ENCODE measurements at regions not wholly inside any gene's neighbourhood (a gene's known extent, or its start where the extent isn't known, plus 50 kb on each side); places are given as distances from the start of the nearest gene placed in this dataset.
A peak's percentile ranks its signal among the peaks of the same experiment; 100 is the strongest.
"Not testable (repeated sequence)": the region's sequence is repeated elsewhere in the genome, so short reads cannot be mapped to it uniquely, and the experiment has no call there.

DNA sequence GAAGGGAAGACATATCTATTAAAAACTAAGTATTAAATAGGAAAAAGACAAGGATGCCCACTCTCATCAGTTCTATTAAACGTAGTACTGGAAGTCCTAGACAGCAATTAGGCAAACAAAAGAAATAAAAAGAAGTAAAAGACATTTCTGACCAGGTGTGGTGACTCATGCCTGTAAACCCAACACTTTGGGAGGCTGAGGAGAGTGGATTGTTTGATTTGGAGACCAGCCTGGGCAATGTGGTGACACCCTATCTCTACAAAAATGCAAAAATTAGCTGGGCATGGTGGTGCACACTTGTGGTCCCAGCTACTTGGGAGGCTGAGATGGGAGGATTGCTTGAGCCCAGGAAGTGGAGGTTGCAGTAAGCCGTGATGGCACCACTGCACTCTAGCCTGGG lies 1071.8 kb downstream of the FAT4 start:
- DNase-seq: no peak

DNA sequence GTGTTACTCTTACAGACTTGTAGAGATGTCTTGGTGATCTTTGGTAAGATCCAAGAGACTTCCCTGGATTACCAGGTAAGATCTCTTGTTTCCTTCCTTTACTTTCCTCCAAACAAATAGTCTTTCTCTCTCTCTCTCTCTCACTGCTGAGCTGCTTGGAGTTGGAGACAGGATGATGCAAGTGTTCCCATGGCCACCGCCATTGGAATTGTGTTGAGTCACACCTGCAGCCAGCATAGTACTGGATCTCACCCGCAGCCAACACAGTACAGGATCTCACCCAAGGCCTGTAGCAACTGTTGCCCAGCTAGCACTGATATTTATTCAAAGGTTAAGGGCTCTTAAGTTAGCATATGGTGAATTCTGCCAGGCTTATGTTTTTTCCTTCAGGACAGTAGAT lies 1080.9 kb downstream of the FAT4 start:
- DNase-seq: no peak

DNA sequence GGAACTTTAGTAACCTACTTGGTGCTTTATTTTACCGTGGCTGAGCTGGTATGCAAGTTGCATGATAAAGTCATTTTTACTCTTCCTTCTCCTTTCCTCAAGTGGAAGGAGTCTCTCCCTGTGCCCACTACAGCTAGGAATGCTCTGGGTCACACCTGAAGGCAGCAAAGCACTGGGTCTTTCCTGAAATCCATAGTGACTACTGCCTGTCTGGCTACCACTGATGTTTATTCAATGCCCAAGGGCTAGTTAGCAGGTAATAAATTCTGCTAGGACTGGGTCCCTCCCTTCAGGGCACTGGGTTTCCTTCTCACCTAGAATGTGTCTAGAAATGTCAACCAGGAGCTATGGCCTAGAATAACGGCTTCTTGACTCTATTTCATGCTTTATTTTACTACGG lies 1081.4 kb downstream of the FAT4 start:
- DNase-seq: no peak

GRCh38 chr4:126396703-126397102 lies 1081.9 kb downstream of the FAT4 start:
- peak; percentile 1 for DNase-seq

DNA sequence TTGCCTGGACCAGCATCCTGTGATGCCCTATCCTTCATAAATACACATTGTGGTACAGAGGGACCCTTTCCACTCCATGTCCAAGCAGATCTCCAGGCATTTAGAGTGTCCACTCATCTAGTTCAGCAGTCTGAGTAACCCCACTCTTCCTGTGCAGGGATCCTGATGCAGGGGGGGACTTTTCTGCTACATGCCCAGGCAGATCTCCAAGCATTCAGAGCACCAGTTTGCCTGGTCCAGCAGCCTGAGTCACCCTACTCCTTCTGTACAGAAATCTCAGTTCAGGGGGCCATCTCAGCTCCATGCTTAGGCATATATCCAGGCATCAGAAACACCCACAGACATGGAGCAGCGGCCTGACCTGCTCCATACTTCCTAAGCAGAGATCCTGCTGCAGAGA lies 1089.8 kb downstream of the FAT4 start:
- no peak for DNase-seq

DNA sequence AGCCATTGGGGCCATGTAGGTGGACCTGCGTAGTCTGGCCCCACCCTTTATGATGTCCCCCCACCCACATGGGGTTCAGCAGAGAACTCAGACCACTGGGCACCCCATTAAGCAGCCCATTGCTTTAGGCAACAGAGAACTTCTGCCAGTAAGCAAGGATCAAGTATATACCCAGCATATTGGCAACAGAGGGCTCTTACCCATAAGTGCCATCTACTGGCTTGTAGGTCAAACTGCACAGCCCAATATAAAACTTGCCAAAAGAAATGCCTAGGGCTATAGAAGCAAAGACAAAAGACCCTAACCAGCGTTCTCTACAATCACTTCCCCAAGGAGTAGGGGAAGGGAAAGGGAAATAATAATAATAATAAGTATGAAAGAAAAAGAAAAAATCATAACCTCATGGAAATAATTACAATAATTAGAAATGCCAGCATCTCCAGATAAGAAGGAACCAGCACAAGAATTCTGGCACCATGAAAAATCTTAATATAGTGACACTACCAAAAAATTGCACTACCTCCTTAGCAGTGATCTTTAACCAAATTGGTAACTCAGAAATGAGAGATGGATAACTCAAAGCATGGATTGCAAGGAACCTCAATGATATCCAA lies 1090.7 kb downstream of the FAT4 start:
- peak; percentile 13 for DNase-seq

DNA sequence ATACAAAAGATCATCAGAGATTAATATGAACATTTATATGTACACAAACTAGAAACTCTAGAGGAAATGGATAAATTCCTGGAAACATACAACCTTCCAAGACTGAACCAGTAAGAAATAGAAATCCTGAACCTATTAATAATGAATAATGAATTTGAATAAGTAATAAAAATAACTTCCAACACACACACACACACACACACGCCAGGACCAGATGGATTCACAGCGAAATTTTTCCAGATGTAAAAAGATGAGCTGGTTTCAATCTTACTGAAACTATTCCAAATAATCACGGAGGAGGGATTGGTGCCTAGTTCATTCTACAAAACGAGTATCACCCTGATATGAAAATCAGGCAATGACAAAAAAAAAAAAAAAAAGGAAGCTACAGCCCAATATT lies 1095.0 kb downstream of the FAT4 start:
- DNase-seq: no peak

DNA sequence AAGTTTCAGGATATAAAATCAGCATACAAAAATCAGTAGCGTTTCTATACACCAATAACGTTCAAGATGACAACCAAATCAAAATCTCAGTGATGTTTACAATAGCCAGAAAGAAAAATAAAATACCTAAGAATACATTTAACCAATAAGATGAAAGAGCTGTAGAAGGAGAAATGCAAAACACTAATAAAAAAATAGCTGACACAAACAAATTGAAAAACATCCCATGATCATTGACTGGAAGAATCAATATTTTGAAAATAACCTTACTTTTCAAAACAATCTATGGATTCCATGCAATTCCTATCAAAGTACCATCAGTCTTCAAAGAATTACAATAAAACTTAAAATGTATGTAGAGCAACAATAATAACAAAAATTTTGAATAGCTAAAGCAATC lies 1096.3 kb downstream of the FAT4 start:
- DNase-seq: no peak

DNA sequence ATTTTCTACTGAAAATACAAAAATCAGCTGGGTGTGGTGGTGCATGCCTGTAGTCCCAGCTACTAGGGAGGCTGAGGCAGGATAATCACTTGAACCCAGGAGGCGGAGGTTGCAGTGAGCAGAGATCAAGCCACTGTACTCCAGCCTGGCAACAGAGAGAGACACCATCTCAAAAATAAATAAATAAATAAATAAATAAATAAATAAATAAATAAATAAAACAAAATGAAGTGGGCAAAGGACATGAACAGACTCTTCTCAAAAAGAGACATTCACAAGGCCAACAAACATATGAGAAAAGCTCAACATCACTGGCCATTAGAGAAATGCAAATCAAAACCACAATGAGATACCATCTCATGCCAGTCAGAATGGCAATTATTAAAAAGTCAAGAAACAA lies 1097.6 kb downstream of the FAT4 start:
- DNase-seq: not testable (repeated sequence)

DNA sequence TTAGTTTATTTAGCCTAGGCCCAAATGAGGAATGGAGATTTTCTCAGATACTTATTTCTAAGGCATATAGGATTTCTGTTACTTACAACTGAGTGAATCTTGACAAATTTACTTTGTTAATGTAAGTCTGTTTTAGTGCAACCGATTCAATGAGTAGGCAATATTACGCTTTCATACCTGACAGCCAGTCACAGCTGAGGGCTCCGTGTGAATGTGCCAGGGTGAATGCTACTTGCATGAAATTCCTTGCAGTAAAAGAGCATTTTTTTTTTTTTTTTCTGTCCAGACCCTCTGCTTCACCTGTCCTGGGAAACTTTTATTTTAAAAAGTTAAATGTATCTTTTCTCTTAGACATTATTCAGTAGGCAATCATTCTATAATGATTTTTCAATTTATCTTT lies 1100.0 kb downstream of the FAT4 start:
- no peak for DNase-seq

DNA sequence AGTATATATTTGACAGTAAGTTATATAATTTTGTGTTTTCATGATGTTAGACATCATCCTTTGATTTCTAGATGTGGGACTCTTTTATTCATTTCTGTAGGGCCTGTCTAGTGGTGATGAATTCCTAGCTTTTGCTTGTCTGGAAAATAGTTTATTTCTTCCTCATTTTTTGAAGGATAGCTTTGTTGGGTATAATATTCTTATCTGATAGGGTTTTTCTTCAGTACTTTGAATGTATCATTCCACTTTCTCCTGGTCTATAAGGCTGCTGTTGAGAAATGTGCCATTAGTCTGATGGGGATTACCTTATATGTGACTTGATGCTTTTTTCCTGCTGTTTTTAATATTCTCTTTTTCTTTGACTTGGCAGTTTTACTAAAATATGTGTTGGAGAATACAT lies 1104.5 kb downstream of the FAT4 start:
- DNase-seq: no peak

DNA sequence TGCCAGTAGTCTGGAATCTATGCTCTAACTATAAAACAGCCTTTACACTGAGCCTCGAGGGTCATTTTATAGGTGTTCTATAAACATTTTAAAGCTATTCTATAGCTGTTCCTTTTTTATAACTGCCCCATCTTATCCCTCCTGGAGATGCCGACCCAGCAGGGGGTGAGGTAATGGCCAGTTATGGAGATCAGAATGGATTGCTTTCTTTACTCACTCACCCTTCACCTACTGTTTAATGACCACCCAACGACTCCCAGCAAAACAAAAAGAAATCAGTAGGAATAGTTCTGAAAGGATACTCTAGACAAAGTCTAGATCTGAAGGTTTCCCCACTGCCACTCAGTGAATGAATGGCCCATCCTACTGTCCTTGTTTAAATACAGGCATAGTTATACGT lies 1113.1 kb downstream of the FAT4 start:
- no peak for DNase-seq

DNA sequence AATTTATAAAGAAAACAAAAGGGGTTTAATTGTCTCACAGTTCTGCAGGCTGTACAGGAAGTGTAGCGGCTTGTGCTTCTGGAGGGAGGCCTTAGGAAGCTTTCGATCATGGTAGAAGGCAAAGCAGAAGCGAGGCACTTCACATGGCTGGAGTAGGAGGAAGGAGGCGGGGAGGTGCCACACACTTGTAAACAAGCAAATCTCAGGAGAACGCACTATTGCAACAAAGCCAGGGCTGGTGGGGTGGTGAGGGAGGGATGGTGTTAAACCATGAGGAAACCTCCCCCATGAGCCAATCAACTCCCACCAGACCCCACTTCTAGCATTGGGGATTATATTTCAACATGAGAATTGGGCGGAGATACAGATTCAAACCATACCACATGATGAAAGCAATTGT lies 1116.3 kb downstream of the FAT4 start:
- no peak for DNase-seq

GRCh38 chr4:126435491-126435890 lies 1120.7 kb downstream of the FAT4 start:
- no peak for DNase-seq

- DNase-seq: no peak
Measured at GRCh38 chr4:126440297-126440696, 1125.5 kb downstream of the FAT4 start.

DNA sequence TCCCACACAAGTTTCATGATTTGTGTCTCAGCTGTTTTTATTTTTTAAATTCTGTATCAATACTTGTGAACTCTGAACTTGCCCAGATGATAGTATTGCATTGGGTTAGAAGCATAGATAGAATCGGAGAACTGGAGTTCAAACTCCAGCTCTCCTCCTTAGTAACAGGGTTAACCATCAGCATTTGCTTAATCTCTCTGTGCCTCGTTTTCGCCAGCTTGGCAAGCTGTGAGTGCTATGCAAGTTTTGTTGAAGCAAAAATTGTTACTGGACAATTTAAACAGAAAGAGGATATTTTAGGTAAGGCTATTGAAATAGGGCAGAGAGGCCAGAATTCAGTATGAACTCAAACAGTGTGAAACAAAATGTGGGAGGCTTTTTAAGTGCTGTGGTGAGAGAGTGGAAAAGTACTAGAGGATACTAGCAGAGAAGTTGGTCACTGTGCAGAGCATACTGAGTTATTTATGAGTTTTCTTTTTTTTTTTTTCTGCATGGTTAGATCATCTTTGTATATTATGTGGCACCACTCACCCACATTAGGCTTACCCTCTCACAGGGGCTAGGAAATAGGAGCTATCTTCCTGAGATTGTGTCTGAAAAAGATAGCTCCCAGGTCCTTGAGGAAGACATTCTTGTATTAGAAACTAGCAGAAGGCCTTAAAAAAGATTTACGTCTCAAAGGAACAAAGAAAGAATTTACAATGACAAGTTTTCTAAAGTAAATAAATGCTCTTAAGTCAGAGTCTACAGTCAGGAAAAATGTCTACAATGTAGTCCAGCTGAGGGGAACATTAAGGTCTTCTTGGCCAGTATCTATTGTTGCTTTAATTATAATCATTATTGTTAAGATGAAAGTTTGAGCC lies 1126.6 kb downstream of the FAT4 start:
- no peak for DNase-seq

DNA sequence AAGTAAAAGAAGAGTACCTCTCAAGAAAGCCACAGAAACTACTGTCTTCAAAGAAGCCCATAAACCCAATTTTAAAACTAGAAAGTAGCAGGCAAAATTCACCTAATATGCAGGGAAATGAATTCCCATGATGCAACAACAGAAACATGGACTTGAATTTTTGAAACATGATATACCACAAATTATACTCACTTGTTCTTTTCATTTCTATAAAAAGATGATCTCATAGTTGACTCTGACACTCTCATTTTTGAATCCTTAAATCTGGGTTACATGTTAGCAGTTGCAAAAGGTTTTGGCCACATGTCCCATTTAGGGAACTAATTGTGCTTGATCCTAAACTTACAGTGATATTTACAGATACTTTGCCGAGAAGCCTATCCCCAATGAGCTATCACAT lies 1130.8 kb downstream of the FAT4 start:
- DNase-seq: no peak

DNA sequence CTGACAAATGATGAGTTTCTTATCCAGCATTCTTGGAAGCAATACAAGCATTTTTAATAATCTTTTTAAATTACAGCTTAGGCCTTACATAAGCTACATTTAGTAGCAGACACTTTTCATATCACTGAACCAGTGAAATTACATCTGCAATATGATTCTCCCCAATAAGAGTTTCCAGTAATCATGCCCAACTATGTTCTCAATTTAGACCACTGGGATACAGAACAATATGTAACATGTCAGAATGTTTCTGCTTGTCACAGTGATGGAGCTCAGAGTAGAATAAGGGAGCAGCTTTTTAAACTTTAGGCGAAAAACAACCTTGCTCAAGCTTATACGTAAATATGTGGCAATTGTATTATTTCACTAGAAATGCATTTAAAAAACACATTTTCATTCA lies 1132.2 kb downstream of the FAT4 start:
- DNase-seq: no peak

- DNase-seq: no peak
Measured at GRCh38 chr4:126448086-126448845, 1133.5 kb downstream of the FAT4 start.

- DNase-seq: no peak
Measured at GRCh38 chr4:126451237-126451873, 1136.6 kb downstream of the FAT4 start.

DNA sequence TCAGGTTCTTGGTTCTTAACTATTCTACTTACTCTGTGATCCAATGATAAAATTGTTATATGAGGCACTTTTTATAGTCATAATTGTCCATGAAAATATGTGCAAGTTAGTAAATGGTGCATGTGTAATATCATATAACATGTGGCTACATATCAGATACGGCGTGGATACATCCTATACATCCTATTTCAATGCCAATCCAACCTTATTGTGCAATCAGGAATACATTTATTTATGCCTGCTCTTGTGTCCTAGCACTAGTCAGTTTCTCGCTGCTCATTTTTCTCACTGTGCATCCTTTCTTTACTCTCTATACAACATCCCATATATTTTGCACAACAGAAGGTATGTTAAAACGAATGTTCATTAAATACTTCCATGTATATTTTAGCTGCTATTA lies 1141.1 kb downstream of the FAT4 start:
- no peak for DNase-seq

GRCh38 chr4:126458993-126459392 lies 1144.2 kb downstream of the FAT4 start:
- DNase-seq: no peak

GRCh38 chr4:126465341-126465740 lies 1150.6 kb downstream of the FAT4 start:
- DNase-seq: no peak

- DNase-seq: no peak
Measured at GRCh38 chr4:126466848-126467247, 1152.1 kb downstream of the FAT4 start.
